Activated T-helper 2 cell treated with anti-CD3 and anti-CD28 coated beads, Interferon-gamma antibody, Interleukin-2, Interleukin-4, amounts not matched to agents 10 μg/mL and 5 μg/mL and 100 μg/mL, durations not matched to agents 14 hours and 24 hours and 36 hours (primary cell): ENCODE measurements at regions not wholly inside any gene's neighbourhood (a gene's known extent, or its start where the extent isn't known, plus 50 kb on each side); places are given as distances from the start of the nearest gene placed in this dataset.
"Not testable (repeated sequence)": the region's sequence is repeated elsewhere in the genome, so short reads cannot be mapped to it uniquely, and the experiment has no call there.

Experiments
- DNase-seq: peaks from one replicate; pipeline ENCODE4 v3.0.0; 2021; ENCODE audit warnings: low spot score
- H3K27ac Mint-ChIP-seq: one replicate; pipeline ENCODE4 v1.8.0; 2021; ENCODE audit warnings: mixed read lengths
- H3K27me3 Mint-ChIP-seq: one replicate; pipeline ENCODE4 v1.8.0; 2021; ENCODE audit warnings: low read depth, mixed read lengths
- H3K36me3 Mint-ChIP-seq: one replicate; pipeline ENCODE4 v1.8.0; 2021; ENCODE audit warnings: low read depth, mixed read lengths
- H3K4me1 Mint-ChIP-seq: one replicate; pipeline ENCODE4 v1.8.0; 2021; ENCODE audit warnings: low read depth, mixed read lengths
- H3K4me3 Mint-ChIP-seq: one replicate; pipeline ENCODE4 v1.8.0; 2021; ENCODE audit warnings: low read depth, mild to moderate bottlenecking, moderate library complexity, mixed read lengths
- H3K9me3 Mint-ChIP-seq: one replicate; pipeline ENCODE4 v1.8.0; 2021; ENCODE audit warnings: mixed read lengths
- intact Hi-C: fragments of 100-400 bp; cut with micrococcal nuclease; formaldehyde crosslinking; loops from one replicate; pipeline ENCODE4 v1.15.1; 2023

DNA sequence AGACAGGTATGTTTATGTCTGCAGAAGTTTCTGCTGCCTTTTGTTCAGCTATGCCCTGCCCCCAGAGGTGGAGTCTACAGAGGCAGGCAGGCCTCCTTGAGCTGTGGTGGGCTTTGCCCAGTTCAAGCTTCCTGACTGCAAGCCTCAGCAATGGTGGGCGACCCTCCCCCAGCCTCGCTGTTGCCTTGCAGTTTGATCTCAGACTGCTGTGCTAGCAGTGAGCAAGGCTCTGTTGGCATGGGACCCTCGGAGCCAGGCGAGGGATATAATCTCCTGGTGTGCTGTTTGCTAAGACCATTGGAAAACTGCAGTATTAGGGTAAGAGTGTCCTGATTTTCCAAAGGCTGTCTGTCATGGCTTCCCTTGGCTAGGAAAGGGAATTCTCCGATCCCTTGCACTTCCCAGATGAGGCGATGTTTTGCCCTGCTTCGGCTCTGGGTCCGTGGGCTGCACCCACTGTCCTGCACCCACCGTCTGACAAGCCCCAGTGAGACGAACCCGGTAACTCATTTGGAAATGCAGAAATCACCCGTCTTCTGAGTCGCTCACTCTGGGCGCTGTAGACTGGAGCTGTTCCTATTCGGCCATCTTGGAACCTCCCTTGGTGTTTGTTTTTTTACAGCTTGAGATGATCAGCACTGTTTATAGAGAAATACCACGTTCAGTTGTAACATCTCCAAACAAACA lies 2705.5 kb upstream of the PCDH20 start:
- H3K4me3 Mint-ChIP-seq, H3K4me1 Mint-ChIP-seq, intact Hi-C loops, H3K27ac Mint-ChIP-seq, DNase-seq, H3K36me3 Mint-ChIP-seq, H3K27me3 Mint-ChIP-seq: not testable (repeated sequence)
- peaks cover 40% of the 10 kb centered on the region for H3K9me3 Mint-ChIP-seq

DNA sequence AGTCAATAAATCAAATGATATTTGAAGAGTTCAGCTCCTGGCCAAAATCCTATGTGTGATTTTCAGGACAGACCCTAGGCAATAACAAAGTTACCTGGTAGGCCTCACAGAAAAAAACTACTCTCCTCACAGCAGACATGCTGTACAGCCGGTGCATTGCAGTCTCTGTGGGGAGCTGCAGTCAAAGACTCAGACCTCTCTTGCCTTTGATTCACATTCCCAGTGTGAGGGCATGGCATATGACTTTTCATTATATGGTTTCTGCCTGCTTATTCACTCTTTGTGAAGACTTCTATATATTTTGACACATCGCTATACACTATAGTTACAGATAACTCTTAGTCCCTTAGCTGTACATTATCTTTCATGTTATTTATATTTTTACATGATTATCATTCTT lies 2684.3 kb upstream of the PCDH20 start:
- no peak overlapping the region for H3K27ac Mint-ChIP-seq
- no peak overlapping the region for H3K4me3 Mint-ChIP-seq
- peaks cover 11% of the 10 kb centered on the region for H3K9me3 Mint-ChIP-seq
- H3K4me1 Mint-ChIP-seq, result no peaks in the 10 kb centered on the region
- no peak for DNase-seq
- no peaks in the 10 kb centered on the region for H3K27me3 Mint-ChIP-seq
- H3K36me3 Mint-ChIP-seq, result no peaks in the 10 kb centered on the region
- intact Hi-C loops, result no loop called here

DNA sequence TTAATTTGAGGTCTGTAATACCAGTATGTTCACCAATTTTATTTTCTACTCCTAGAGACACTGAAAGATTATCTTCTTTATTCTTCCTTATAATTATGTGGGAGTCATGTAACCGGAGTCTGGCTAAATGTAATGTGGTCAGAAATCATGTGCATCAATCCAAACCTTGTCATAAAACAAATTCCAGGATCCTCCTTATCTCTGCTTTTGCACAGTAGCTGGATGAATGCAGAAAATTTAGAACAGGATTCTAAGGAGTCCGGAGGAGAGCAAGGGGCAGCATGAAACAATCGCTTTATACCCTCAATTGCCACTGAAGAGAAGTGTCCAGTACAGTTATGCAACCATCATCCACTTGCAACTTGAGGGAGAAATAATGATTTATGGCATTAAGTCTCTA lies 2674.7 kb upstream of the PCDH20 start:
- no peaks in the 10 kb centered on the region for H3K4me1 Mint-ChIP-seq
- H3K36me3 Mint-ChIP-seq, result no peaks in the 10 kb centered on the region
- H3K27me3 Mint-ChIP-seq, result no peaks in the 10 kb centered on the region
- H3K4me3 Mint-ChIP-seq, result no peak overlapping the region
- H3K9me3 Mint-ChIP-seq, result peaks cover 30% of the 10 kb centered on the region
- H3K27ac Mint-ChIP-seq, result no peak overlapping the region
- intact Hi-C loops, result no loop called here
- no peak for DNase-seq

DNA sequence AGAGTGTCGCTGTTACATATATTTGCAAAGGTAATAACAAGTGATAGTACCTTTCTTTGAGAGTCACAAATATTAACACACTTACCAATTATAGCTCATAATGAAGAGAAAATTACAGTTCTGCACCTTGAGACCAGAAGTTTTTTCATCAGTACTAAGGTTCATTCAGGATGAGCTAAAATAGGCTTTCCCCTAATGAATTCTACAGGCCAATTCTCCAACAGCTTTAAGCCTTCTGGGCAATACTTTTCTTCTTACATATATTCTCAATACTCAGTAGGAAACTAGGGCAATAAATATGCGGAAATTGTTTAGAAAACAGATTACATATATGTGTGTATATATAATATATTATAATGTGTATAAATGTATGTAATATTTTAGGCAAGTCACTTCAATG lies 2672.8 kb upstream of the PCDH20 start:
- no peak for DNase-seq
- H3K9me3 Mint-ChIP-seq, result peaks cover 30% of the 10 kb centered on the region
- no peaks in the 10 kb centered on the region for H3K36me3 Mint-ChIP-seq
- no peak overlapping the region for H3K4me3 Mint-ChIP-seq
- H3K27ac Mint-ChIP-seq, result no peak overlapping the region
- H3K27me3 Mint-ChIP-seq, result no peaks in the 10 kb centered on the region
- no peaks in the 10 kb centered on the region for H3K4me1 Mint-ChIP-seq
- intact Hi-C loops, result no loop called here

DNA sequence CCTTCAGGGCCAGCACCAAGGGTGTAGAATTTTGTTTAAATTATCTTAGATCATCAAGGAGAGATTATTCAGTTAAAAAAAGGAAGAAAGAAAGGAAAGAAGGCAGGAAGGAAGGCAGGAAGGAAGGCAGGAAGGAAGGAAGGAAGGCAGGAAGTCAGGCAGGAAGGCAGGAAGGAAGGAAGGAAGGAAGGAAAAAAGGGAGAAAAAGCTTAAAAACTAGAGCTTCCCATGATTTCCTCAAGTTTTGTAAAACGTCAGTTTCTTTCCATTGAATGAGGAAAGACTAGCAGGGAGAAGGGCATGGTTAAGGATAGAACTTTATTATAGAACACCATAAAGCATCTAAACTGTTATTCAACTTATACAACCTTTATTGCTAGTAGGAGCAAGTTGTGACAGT lies 2672.0 kb upstream of the PCDH20 start:
- Mint-ChIP-seq H3K9me3 (peaks cover 38% of the 10 kb centered on the region), H3K27ac (no peak overlapping the region), H3K4me3 (no peak overlapping the region), H3K4me1 (no peaks in the 10 kb centered on the region), H3K27me3 (no peaks in the 10 kb centered on the region), H3K36me3 (no peaks in the 10 kb centered on the region)
- intact Hi-C loops, result no loop called here
- no peak for DNase-seq

DNA sequence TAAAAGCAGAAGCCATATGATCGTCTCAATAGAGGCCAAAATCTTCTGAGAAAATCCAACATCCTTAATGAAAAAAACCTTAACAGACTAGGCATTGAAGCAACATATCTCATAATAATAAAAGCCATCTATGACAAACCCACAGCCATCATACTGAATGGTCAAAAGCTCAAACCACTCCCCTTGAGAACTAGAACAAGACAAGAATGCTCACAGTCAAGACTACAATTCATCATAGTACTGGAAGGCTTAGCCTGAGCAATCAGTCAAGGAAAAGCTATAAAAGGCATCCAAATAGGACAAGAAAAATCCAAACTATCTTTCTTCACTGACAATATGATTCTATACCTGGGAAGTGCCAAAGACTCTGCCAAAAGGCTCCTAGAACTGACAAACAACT lies 2668.2 kb upstream of the PCDH20 start:
- peaks cover 43% of the 10 kb centered on the region for H3K9me3 Mint-ChIP-seq
- H3K27me3 Mint-ChIP-seq, result no peaks in the 10 kb centered on the region
- intact Hi-C loops, result no loop called here
- H3K27ac Mint-ChIP-seq, result no peak overlapping the region
- no peaks in the 10 kb centered on the region for H3K4me1 Mint-ChIP-seq
- no peak overlapping the region for H3K4me3 Mint-ChIP-seq
- no peak for DNase-seq
- H3K36me3 Mint-ChIP-seq, result no peaks in the 10 kb centered on the region

DNA sequence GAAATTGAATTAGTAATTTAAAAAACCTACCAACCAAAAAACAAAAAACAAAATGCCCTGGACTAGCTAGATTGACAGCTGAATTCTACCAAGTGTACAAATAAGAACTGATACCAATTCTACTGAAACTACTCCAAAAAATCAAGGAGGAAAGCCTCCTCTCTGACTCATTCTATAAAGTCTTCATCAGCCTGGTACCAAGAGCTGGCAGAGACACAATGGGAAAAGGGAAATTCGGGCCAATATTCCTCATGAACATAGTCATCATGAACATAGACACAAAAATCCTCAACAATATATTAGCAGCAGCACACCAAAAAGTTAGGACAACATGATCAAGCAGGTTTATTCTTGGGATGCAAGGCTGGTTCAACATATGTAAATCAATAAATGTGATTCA lies 2667.7 kb upstream of the PCDH20 start:
- Mint-ChIP-seq H3K9me3 (peaks cover 43% of the 10 kb centered on the region), H3K4me3 (no peak overlapping the region), H3K36me3 (no peaks in the 10 kb centered on the region), H3K27me3 (no peaks in the 10 kb centered on the region), H3K4me1 (no peaks in the 10 kb centered on the region), H3K27ac (no peak overlapping the region)
- DNase-seq, result no peak
- intact Hi-C loops, result no loop called here

DNA sequence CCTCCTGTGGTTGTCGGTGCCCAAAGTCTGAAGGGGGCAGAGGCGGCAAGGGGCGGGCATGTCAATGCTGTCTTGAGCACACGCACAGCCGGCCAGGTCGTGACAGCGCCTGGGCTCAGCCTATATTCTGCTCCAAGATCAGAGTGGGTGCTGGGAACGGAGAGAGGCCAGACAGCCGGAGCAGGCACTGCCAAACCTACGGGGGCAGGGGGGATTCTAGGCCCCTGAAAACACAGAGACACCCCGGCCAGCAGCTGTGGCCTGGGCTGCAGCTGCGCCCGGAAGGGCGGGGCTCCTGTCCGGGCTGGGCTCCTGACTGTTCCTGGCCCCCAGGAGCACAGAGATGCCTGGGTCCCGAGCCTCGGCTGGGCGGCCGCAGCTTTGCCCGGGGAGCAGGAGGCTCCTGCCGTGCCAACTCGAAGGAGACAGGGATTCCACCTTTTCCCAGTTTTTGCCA lies 2662.9 kb upstream of the PCDH20 start:
- H3K27me3 Mint-ChIP-seq, result no peaks in the 10 kb centered on the region
- DNase-seq, result no peak
- intact Hi-C loops, result no loop called here
- no peak overlapping the region for H3K4me3 Mint-ChIP-seq
- peaks cover 28% of the 10 kb centered on the region for H3K9me3 Mint-ChIP-seq
- no peaks in the 10 kb centered on the region for H3K4me1 Mint-ChIP-seq
- H3K27ac Mint-ChIP-seq, result no peak overlapping the region
- H3K36me3 Mint-ChIP-seq, result no peaks in the 10 kb centered on the region

DNA sequence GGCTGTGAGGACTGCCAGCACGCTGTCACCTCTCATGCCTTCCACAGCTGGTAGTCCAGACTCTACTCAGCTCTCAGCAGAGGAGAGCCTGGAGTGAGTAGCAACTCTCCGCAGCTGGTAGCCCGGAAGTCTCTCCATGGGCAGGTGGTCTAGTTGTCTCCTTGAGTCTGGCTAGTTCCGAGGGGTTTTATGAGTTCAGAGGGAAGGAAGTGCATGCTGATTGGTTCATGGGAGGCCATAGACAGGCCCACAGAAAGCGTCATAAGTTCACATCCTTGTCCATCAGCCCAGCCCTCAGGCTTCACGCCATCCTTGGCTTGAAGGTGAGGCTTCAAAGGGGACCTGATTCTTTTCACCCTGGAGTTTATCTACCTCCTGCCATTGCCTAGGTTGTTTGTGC lies 2662.4 kb upstream of the PCDH20 start:
- no peak overlapping the region for H3K4me3 Mint-ChIP-seq
- intact Hi-C loops, result no loop called here
- no peaks in the 10 kb centered on the region for H3K4me1 Mint-ChIP-seq
- H3K27ac Mint-ChIP-seq, result no peak overlapping the region
- no peaks in the 10 kb centered on the region for H3K36me3 Mint-ChIP-seq
- H3K9me3 Mint-ChIP-seq, result peaks cover 24% of the 10 kb centered on the region
- no peak for DNase-seq
- no peaks in the 10 kb centered on the region for H3K27me3 Mint-ChIP-seq

DNA sequence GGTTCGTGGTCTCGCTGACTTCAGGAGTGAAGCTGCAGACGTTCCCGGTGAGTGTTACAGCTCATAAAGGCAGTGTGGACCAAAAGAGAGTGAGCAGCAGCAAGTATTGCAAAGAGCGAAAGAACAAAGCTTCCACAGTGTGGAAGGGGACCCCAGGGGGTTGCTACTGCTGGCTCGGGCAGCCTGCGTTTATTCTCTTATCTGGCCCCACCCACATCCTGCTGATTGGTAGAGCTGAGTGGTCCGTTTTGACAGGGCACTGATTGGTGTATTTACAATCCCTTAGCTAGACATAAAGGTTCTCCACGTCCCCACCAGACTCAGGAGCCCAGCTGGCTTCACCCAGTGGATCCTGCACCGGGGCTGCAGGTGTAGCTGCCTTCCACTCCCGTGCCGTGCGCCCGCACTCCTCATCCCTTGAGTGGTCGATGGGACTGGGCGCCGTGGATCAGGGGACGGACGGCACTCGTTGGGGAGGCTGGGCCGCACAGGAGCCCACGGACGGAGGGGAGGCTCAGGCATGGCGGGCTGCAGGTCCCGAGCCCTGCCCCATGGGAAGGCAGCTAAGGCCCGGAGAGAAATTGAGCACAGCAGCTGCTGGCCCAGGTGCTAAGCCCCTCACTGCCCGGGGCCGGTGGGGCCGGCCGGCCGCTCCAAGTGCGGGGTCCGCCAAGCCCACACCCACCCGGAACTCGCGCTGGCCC lies 2661.6 kb upstream of the PCDH20 start:
- intact Hi-C loops, H3K27me3 Mint-ChIP-seq, H3K36me3 Mint-ChIP-seq, DNase-seq, H3K4me3 Mint-ChIP-seq, H3K27ac Mint-ChIP-seq, H3K4me1 Mint-ChIP-seq: not testable (repeated sequence)
- H3K9me3 Mint-ChIP-seq, result peaks cover 17% of the 10 kb centered on the region

DNA sequence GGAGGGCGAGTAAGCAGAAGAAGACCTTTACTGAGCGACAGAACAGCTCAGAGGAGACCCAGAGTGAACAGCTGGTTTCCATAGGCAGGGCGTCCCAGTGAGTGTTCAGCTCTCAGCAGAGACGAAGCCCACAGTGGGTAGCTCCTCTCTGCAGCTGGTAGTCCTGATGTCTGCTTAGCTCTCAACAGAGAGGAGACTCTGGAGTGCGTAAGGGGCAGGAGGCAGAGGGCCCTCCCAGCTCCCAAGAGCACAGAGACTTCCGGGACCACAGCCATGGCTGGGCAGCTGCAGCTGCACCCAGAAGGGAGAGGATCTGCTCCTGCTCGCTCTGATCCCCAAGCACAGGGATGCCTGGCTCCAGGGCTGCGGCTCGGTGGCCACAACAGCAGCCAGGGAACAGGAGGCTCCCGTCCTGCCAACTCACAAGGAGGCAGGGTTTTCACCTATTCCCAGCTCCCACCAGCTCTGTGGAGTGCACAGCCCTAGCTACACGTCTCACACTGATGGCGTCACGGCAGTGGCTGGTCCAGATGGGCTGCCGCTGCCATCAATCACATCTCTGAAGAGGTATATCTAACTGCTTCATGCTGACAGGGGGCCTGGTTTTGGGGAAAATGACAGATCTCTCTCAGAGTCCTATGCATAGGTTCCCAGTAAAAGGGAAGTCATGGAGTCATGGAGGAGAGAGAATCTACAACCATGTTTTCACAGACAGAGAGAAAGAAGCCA lies 2660.1 kb upstream of the PCDH20 start:
- H3K36me3 Mint-ChIP-seq, result no peaks in the 10 kb centered on the region
- H3K27ac Mint-ChIP-seq, result no peak overlapping the region
- H3K4me3 Mint-ChIP-seq, result no peak overlapping the region
- intact Hi-C loops, result no loop called here
- no peak for DNase-seq
- H3K27me3 Mint-ChIP-seq, result no peaks in the 10 kb centered on the region
- no peaks in the 10 kb centered on the region for H3K4me1 Mint-ChIP-seq
- peaks cover 6% of the 10 kb centered on the region for H3K9me3 Mint-ChIP-seq

DNA sequence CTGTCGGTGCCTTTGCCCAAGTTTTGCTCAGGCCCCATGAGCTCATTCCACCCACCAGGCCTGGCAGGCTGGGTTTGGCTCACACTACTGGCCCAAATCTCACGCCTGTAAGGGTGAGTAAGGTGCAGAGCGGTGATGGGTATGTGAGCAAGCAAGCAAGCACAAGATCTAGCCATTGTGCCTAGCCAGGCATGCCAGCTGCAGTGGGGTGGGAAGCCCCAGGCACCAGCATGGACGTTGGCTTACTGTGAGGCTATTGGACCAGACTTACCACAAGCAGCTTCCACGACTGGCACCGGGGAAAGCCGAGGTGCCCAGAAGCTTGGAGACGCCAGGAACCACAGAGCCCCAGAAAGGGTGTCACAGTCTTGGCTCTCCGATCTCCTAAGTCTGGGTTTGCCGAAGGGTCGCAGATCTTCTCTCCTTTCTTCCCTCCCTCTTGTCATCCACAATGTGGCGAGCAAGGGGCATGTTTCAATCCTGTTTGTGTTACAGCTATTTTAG lies 2659.4 kb upstream of the PCDH20 start:
- no peaks in the 10 kb centered on the region for H3K36me3 Mint-ChIP-seq
- DNase-seq, result no peak
- no peaks in the 10 kb centered on the region for H3K4me1 Mint-ChIP-seq
- H3K27me3 Mint-ChIP-seq, result no peaks in the 10 kb centered on the region
- H3K9me3 Mint-ChIP-seq, result peaks cover 6% of the 10 kb centered on the region
- no peak overlapping the region for H3K27ac Mint-ChIP-seq
- H3K4me3 Mint-ChIP-seq, result no peak overlapping the region
- intact Hi-C loops, result no loop called here

DNA sequence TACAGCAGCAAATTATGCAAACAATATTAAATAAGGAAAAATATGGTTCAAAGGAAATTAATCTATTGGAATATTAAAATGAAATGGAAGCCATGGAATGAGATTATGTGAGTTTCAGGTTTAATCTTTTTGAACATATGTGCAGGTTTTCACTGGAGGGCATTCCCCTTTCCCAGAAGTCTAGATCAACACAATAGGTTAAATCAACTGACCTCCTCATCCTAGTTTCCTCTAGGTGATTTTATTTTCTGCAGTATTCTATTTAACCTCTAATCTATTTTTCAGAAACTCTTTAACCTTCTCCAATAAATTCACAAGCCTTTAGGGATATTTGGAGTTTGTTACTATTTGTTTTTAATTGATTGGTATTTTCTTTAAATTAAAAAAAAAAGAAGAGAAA lies 2657.6 kb upstream of the PCDH20 start:
- no peak overlapping the region for H3K4me3 Mint-ChIP-seq
- H3K4me1 Mint-ChIP-seq, result no peaks in the 10 kb centered on the region
- peaks cover 12% of the 10 kb centered on the region for H3K9me3 Mint-ChIP-seq
- no peak overlapping the region for H3K27ac Mint-ChIP-seq
- H3K27me3 Mint-ChIP-seq, result no peaks in the 10 kb centered on the region
- no peak for DNase-seq
- H3K36me3 Mint-ChIP-seq, result no peaks in the 10 kb centered on the region
- intact Hi-C loops, result no loop called here
